ENCODE measurements at regions not wholly inside any gene's neighbourhood (a gene's known extent, or its start where the extent isn't known, plus 50 kb on each side); places are given as distances from the start of the nearest gene placed in this dataset.

GRCh38 chr15:70280781-70281180 is 183.1 kb upstream of the TLE3 start:
- no peak for TF ChIP-seq SNAPC5 (CRISPR knock-in tag; IDR thresholded peaks at IDR 0.05)
- TF ChIP-seq CTCF (IDR thresholded peaks at IDR 0.05 in 2 of 3, conservative IDR thresholded peaks at IDR 0.05 in 1 of 3; ENCODE audit: insufficient read depth in 2 of 3, low read depth in 1 of 3, low read length in 3 of 3) = no peak
